Esophagus squamous epithelium (tissue), 4 donors: ENCODE measurements at regions not wholly inside any gene's neighbourhood (a gene's known extent, or its start where the extent isn't known, plus 50 kb on each side); places are given as distances from the start of the nearest gene placed in this dataset.

Experiments used
- CTCF ChIP-seq, 6 experiments: fragments of 450-650 bp in 4 of 6; fragments of 200-600 bp in 2 of 6; sonication (generic) in 2 of 6; IDR thresholded peaks; one replicate each; pipeline ENCODE4 v1.5.1; 2016 to 2019; ENCODE audit warnings: antibody characterized with exemption in 6 of 6, mild to moderate bottlenecking in 4 of 6, moderate library complexity in 4 of 6
- POLR2A ChIP-seq, 4 donors: fragments of 450-650 bp; IDR thresholded peaks; one replicate each; pipeline ENCODE4 v1.6.1; 2017; ENCODE audit warnings: antibody characterized with exemption in 4 of 4, mild to moderate bottlenecking in 4 of 4, moderate library complexity in 3 of 4

GRCh38 chr13:79226938-79227337, 179.1 kb downstream of the RBM26 start:
- TF ChIP-seq CTCF (IDR thresholded peaks at IDR 0.05) = no peak
- no peak for TF ChIP-seq POLR2A (IDR thresholded peaks at IDR 0.05)
